ENCODE measurements at regions not wholly inside any gene's neighbourhood (a gene's known extent, or its start where the extent isn't known, plus 50 kb on each side); places are given as distances from the start of the nearest gene placed in this dataset.

DNA sequence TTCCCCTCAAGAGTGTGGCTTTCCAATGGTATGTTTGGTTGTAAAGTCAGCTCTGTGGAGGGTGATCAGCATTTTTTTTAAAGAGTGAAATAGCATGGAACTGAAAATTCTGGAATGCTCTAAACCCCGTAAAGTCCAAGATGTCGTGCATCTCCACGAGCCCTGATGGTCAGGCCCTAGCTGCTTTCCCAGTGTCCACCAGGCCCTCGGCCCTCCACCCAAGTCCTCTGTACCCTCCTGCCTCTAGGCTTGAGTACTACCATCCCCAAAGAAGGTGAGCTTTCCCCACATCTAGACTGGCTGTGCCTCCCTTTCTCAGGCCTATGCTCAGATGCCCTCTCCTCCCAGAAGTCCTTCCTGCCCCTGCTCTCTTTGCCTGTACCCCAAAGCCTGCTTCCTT lies 280.3 kb downstream of the GADD45G start:
- no peaks in the 10 kb centered on the region for H3K36me3 ChIP-seq
- H3K27ac ChIP-seq = no peak overlapping the region
- H3K27me3 ChIP-seq = no peaks in the 10 kb centered on the region
- WGBS, 2 donors (ENCODE audit: low coverage in 1 of 2) = 87 to 92% methylated on average over 3 to 4 of the region's 4 CpGs
- no peak overlapping the region for H3K4me3 ChIP-seq
- intact Hi-C loops (cut with DNase I; ENCODE audit: low total_unique reads) (no loop called here), in situ Hi-C loops (cut with MboI; ENCODE audit: low pct_ligation_motif_present in 1 of 4, low pct_unique_long_range_greater_than_20kb in 1 of 4, low sequenced_read_pairs in 3 of 4) (no loop called here)
- no peak for TF ChIP-seq EP300 (IDR thresholded peaks at IDR 0.05; ENCODE audit: low read depth)
- no peaks in the 10 kb centered on the region for H3K4me1 ChIP-seq
- no peaks in the 10 kb centered on the region for H3K9me3 ChIP-seq
- DNase-seq = no peak

- no peaks in the 10 kb centered on the region for H3K36me3 ChIP-seq
- WGBS, 2 donors (ENCODE audit: low coverage in 1 of 2) = 83% methylated on average over 4 to 5 of the region's 5 CpGs
- in situ Hi-C loops (cut with MboI; ENCODE audit: low pct_ligation_motif_present in 1 of 4, low pct_unique_long_range_greater_than_20kb in 1 of 4, low sequenced_read_pairs in 3 of 4) (no loop called here), intact Hi-C loops (cut with DNase I; ENCODE audit: low total_unique reads) (no loop called here)
- no peak overlapping the region for H3K4me3 ChIP-seq
- peaks cover 2 to 4% (median 3%) of the 10 kb centered on the region in 4 donors for H3K4me1 ChIP-seq
- H3K27me3 ChIP-seq = no peaks in the 10 kb centered on the region
- no peak overlapping the region for H3K27ac ChIP-seq
- H3K9me3 ChIP-seq = no peaks in the 10 kb centered on the region
- TF ChIP-seq POLR2A (IDR thresholded peaks at IDR 0.05) (no peak), CTCF (IDR thresholded peaks at IDR 0.05) (no peak), EP300 (IDR thresholded peaks at IDR 0.05; ENCODE audit: low read depth) (no peak), POLR2AphosphoS5 (IDR thresholded peaks at IDR 0.05) (no peak)
- DNase-seq = no peak
Observed at GRCh38 chr9:89886281-89886700, 281.5 kb downstream of the GADD45G start.

GRCh38 chr9:89887286-89887685 lies 282.5 kb downstream of the GADD45G start:
- Histone ChIP-seq H3K27me3 (no peaks in the 10 kb centered on the region), H3K4me3 (no peak overlapping the region), H3K27ac (no peak overlapping the region), H3K9me3 (no peaks in the 10 kb centered on the region), H3K4me1 (peaks cover 4 to 12% (median 7%) of the 10 kb centered on the region in 4 donors), H3K36me3 (no peaks in the 10 kb centered on the region)
- TF ChIP-seq POLR2AphosphoS5 (IDR thresholded peaks at IDR 0.05) (no peak), EP300 (IDR thresholded peaks at IDR 0.05; ENCODE audit: low read depth) (no peak), CTCF (IDR thresholded peaks at IDR 0.05) (no peak), POLR2A (IDR thresholded peaks at IDR 0.05) (no peak)
- WGBS, 2 donors (ENCODE audit: low coverage in 1 of 2) = 81% methylated on average over 4 of the region's 4 CpGs; no CpG with 5 or more reads in 1 of the 2 donors
- no peak for DNase-seq
- intact Hi-C loops (cut with DNase I; ENCODE audit: low total_unique reads) = no loop called here
- in situ Hi-C loops (cut with MboI; ENCODE audit: low pct_ligation_motif_present in 1 of 4, low pct_unique_long_range_greater_than_20kb in 1 of 4, low sequenced_read_pairs in 3 of 4) = no loop called here

GRCh38 chr9:89888233-89888632 lies 283.4 kb downstream of the GADD45G start:
- no peak for TF ChIP-seq CTCF (IDR thresholded peaks at IDR 0.05)
- TF ChIP-seq POLR2AphosphoS5 (IDR thresholded peaks at IDR 0.05) = no peak
- no peak for TF ChIP-seq EP300 (IDR thresholded peaks at IDR 0.05; ENCODE audit: low read depth)
- no peak for TF ChIP-seq POLR2A (IDR thresholded peaks at IDR 0.05)
- Histone ChIP-seq H3K27me3 (no peaks in the 10 kb centered on the region), H3K9me3 (no peaks in the 10 kb centered on the region), H3K4me3 (no peak overlapping the region), H3K4me1 (peaks cover 4 to 12% (median 7%) of the 10 kb centered on the region in 4 donors), H3K36me3 (no peaks in the 10 kb centered on the region), H3K27ac (no peak overlapping the region)
- in situ Hi-C loops (cut with MboI; ENCODE audit: low pct_ligation_motif_present in 1 of 4, low pct_unique_long_range_greater_than_20kb in 1 of 4, low sequenced_read_pairs in 3 of 4) = no loop called here
- DNase-seq = no peak
- intact Hi-C loops (cut with DNase I; ENCODE audit: low total_unique reads) = no loop called here
- 84% methylated on average over 2 of the region's 2 CpGs; no CpG with 5 or more reads in 1 of the 2 donors for WGBS, 2 donors (ENCODE audit: low coverage in 1 of 2)

DNA sequence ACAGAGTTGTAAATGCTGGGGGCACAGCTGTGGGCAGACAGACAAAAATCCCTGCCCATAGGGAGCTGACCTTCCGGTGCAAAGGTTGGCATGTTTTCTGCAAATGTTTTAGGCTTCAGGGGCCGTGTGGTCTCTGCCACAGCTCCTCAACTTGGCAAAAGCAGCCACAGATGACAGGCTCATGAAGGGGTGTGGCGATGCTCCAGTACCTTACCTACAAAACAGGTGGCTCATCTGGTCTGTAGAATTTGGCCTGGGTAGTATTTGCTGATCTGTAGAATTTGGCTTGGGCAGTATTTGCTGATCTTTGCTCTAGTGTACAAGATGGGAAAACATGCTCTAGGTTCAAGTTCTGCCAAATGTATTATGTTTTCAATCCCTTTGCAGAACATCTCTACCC lies 283.9 kb downstream of the GADD45G start:
- H3K4me3 ChIP-seq = no peak overlapping the region
- H3K36me3 ChIP-seq = no peaks in the 10 kb centered on the region
- no peak overlapping the region for H3K27ac ChIP-seq
- in situ Hi-C loops (cut with MboI; ENCODE audit: low pct_ligation_motif_present in 1 of 4, low pct_unique_long_range_greater_than_20kb in 1 of 4, low sequenced_read_pairs in 3 of 4) (no loop called here), intact Hi-C loops (cut with DNase I; ENCODE audit: low total_unique reads) (no loop called here)
- no peaks in the 10 kb centered on the region for H3K27me3 ChIP-seq
- no peaks in the 10 kb centered on the region for H3K9me3 ChIP-seq
- 79% methylated on average over 2 of the region's 3 CpGs; no CpG with 5 or more reads in 1 of the 2 donors for WGBS, 2 donors (ENCODE audit: low coverage in 1 of 2)
- peaks cover 4 to 12% (median 7%) of the 10 kb centered on the region in 4 donors for H3K4me1 ChIP-seq
- no peak for DNase-seq
- TF ChIP-seq POLR2AphosphoS5 (IDR thresholded peaks at IDR 0.05) (no peak), CTCF (IDR thresholded peaks at IDR 0.05) (no peak), POLR2A (IDR thresholded peaks at IDR 0.05) (no peak), EP300 (IDR thresholded peaks at IDR 0.05; ENCODE audit: low read depth) (no peak)
